Smooth muscle cell (in vitro differentiated cells): ENCODE measurements at regions not wholly inside any gene's neighbourhood (a gene's known extent, or its start where the extent isn't known, plus 50 kb on each side); places are given as distances from the start of the nearest gene placed in this dataset.

Source experiments
- DNase-seq: peaks from one replicate; lab custom pipeline; 2025; ENCODE audit not compliant: unreplicated experiment; lab: John Stamatoyannopoulos, UW
- H2AFZ ChIP-seq: fragments of 200-600 bp; sonication (generic); 2 replicates; pipeline ENCODE4 v1.6.0; 2016; ENCODE audit warnings: antibody characterized with exemption, low read depth, mild to moderate bottlenecking
- H3F3A ChIP-seq: fragments of 200-600 bp; sonication (generic); 2 replicates; pipeline ENCODE4 v1.6.0; 2017; ENCODE audit warnings: antibody characterized with exemption, low read depth
- H3K27ac ChIP-seq: fragments of 200-600 bp; sonication (generic); 2 replicates; pipeline ENCODE4 v1.5.1; 2016; ENCODE audit warnings: low read depth, mild to moderate bottlenecking
- H3K27me3 ChIP-seq: fragments of 200-600 bp; sonication (generic); 2 replicates; pipeline ENCODE4 v1.6.1; 2016; ENCODE audit warnings: low read depth, mild to moderate bottlenecking
- H3K36me3 ChIP-seq: fragments of 200-600 bp; sonication (generic); 2 replicates; pipeline ENCODE4 v1.5.1; 2016; ENCODE audit warnings: low read depth
- H3K4me1 ChIP-seq: fragments of 200-600 bp; sonication (generic); 2 replicates; pipeline ENCODE4 v1.5.1; 2016; ENCODE audit warnings: low read depth
- H3K4me2 ChIP-seq: fragments of 200-600 bp; sonication (generic); 2 replicates; pipeline ENCODE4 v1.6.0; 2016; ENCODE audit warnings: mild to moderate bottlenecking
- H3K4me3 ChIP-seq: fragments of 200-600 bp; sonication (generic); 2 replicates; pipeline ENCODE4 v1.5.1; 2016; ENCODE audit warnings: mild to moderate bottlenecking
- H3K79me2 ChIP-seq: fragments of 200-600 bp; sonication (generic); 2 replicates; pipeline ENCODE4 v1.6.0; 2016; ENCODE audit warnings: low read depth, mild to moderate bottlenecking
- H3K9ac ChIP-seq: fragments of 200-600 bp; sonication (generic); 2 replicates; pipeline ENCODE4 v1.6.0; 2016; ENCODE audit warnings: low read depth
- H3K9me3 ChIP-seq: fragments of 200-600 bp; sonication (generic); replicated peaks from 2 replicates; pipeline ENCODE4 v1.5.1; 2016; ENCODE audit warnings: low read depth
- H4K20me1 ChIP-seq: fragments of 200-600 bp; sonication (generic); 2 replicates; pipeline ENCODE4 v1.6.0; 2016; ENCODE audit warnings: low read depth
- CTCF ChIP-seq: fragments of 200-600 bp; sonication (generic); IDR thresholded peaks from 2 replicates; pipeline ENCODE4 v1.5.1; 2017; ENCODE audit warnings: borderline replicate concordance, mild to moderate bottlenecking, antibody characterized with exemption; ENCODE audit not compliant: insufficient read depth, poor library complexity, severe bottlenecking
- WGBS: methylation state at CpG from one replicate; pipeline ENCODE4 v1.1.7; 2016; ENCODE audit warnings: low lambda C conversion rate; 5-methylcytosine and 5-hydroxymethylcytosine counted together

DNA sequence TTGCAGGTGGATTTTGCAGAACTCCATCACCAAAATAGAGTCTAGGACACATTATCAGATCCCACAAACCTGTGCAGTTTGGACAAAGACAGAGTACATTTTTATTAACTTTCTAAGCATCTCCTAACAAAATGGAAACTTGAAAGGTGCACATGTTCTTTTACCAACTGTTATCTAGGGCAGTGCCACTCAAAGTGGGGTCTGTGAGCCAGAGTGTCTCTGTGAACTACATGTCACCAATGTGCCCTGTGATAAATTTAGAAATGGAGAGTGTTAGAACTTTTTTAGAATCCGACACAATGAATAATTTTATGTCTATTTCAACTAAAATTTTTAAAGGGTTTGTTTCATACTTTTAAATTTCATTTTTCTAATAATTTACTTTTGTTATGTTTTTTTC is 68.4 kb upstream of the TMC3 start:
- no peaks in the 10 kb centered on the region for H3K9me3 ChIP-seq
- TF ChIP-seq CTCF = no peak
- H3K4me3 ChIP-seq = no peak overlapping the region
- no peaks in the 10 kb centered on the region for H3K36me3 ChIP-seq
- no peaks in the 10 kb centered on the region for H4K20me1 ChIP-seq
- 89% methylated on average over 1 of the region's 1 CpG for WGBS
- H2AFZ ChIP-seq = no peak overlapping the region
- H3K9ac ChIP-seq = no peak overlapping the region
- no peaks in the 10 kb centered on the region for H3K27me3 ChIP-seq
- H3K27ac ChIP-seq = no peak overlapping the region
- H3K4me1 ChIP-seq = no peaks in the 10 kb centered on the region
- no peak for DNase-seq
- H3K79me2 ChIP-seq = no peaks in the 10 kb centered on the region
- no peak overlapping the region for H3K4me2 ChIP-seq
- no peaks in the 10 kb centered on the region for H3F3A ChIP-seq

DNA sequence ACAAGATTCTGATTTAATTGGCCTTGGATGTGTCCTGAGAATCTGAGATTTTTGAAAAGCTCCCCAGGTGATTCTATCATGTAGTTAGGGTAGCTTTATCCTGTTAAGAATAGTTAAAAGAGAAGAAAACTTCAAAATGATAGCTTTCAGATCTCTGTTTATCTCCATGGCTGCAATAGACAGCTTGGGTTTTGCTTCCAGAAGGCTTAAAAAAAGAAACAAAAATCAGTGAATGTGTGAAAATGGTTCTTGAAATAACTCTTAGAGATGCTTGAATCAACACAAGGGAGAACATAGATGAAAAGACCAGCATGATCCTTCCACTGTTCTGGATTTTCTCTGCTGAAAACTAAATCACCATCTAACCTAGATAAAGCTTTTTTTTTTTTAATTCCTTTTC is 60.8 kb upstream of the TMC3 start:
- Histone ChIP-seq H2AFZ (no peak overlapping the region), H3K4me1 (no peaks in the 10 kb centered on the region), H3K27me3 (no peaks in the 10 kb centered on the region), H3K79me2 (no peaks in the 10 kb centered on the region), H4K20me1 (no peaks in the 10 kb centered on the region), H3K4me2 (no peak overlapping the region), H3K27ac (no peak overlapping the region), H3K4me3 (no peak overlapping the region), H3K9me3 (no peaks in the 10 kb centered on the region), H3F3A (no peaks in the 10 kb centered on the region), H3K36me3 (no peaks in the 10 kb centered on the region), H3K9ac (no peak overlapping the region)
- no peak for TF ChIP-seq CTCF
- DNase-seq = no peak

DNA sequence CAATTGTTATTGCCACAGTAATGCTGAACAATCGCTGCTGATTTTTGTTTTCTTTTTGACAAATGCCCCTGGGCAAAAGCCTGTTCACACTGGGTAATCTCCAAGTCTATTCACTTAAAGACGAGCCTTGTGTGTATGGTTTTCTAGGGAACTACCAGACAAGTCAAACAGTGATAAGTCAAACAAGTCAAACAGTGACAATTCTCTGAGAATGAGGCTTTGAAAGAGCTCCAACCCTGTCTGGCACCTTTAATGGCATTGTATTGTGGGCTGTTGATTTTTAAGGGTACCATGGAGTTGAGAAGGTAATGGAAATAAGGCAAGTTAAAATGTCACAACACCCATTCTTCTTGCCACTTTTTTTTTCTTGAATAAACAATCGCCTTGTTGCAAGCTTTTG is 59.4 kb upstream of the TMC3 start:
- H2AFZ ChIP-seq = no peak overlapping the region
- H3K79me2 ChIP-seq = no peaks in the 10 kb centered on the region
- H4K20me1 ChIP-seq = no peaks in the 10 kb centered on the region
- no peak overlapping the region for H3K4me3 ChIP-seq
- TF ChIP-seq CTCF = no peak
- no peak overlapping the region for H3K9ac ChIP-seq
- H3K4me1 ChIP-seq = no peaks in the 10 kb centered on the region
- WGBS = 72% methylated on average over 3 of the region's 3 CpGs
- H3K36me3 ChIP-seq = no peaks in the 10 kb centered on the region
- H3K9me3 ChIP-seq = no peaks in the 10 kb centered on the region
- H3K27ac ChIP-seq = no peak overlapping the region
- H3K4me2 ChIP-seq = no peak overlapping the region
- H3K27me3 ChIP-seq = no peaks in the 10 kb centered on the region
- no peaks in the 10 kb centered on the region for H3F3A ChIP-seq
- no peak for DNase-seq

DNA sequence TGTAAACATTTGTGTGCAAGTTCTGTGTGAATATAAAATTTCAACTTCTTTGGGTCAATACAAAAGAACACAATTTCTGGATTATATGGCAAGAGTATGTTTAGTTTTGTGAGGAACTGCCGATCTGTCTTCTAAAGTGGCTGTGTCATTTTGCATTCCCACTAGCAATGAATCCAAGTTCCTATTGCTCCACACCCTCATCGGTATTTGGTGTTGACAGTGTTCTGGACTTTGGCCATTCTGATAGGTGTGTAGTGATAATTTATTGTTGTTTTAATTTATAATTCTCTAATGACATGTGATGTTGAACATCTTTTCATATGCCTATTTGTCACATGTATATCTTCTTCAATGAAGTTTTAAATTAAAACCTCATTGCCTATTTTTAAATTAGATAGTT is 58.2 kb upstream of the TMC3 start:
- Histone ChIP-seq H4K20me1 (no peaks in the 10 kb centered on the region), H3K4me1 (no peaks in the 10 kb centered on the region), H3K27ac (no peak overlapping the region), H3K9me3 (no peaks in the 10 kb centered on the region), H2AFZ (no peak overlapping the region), H3K27me3 (no peaks in the 10 kb centered on the region), H3F3A (no peaks in the 10 kb centered on the region), H3K79me2 (no peaks in the 10 kb centered on the region), H3K4me3 (no peak overlapping the region), H3K36me3 (no peaks in the 10 kb centered on the region), H3K9ac (no peak overlapping the region), H3K4me2 (no peak overlapping the region)
- TF ChIP-seq CTCF = no peak
- DNase-seq = no peak
- WGBS = 92% methylated on average over 2 of the region's 2 CpGs
